Pancreas (tissue), 10 donors: ENCODE measurements at regions not wholly inside any gene's neighbourhood (a gene's known extent, or its start where the extent isn't known, plus 50 kb on each side); places are given as distances from the start of the nearest gene placed in this dataset.

Experiments used
- ATAC-seq, 4 donors: fragments of 200-7000 bp; cut with Tn5 transposase; one replicate each; pipeline versions ENCODE4 v1.8.0 to v1.9.1; 2020; ENCODE audit warnings: mild to moderate bottlenecking in 4 of 4, moderate library complexity in 4 of 4
- DNase-seq, 6 donors: peaks; one replicate each; pipeline ENCODE4 v3.0.0-alpha.2; 2020
- FAIRE-seq: peaks from 2 replicates; lab custom pipeline; 2012; peaks lifted over from hg19 to GRCh38; lab: Jason Lieb, UNC
- H3K27ac ChIP-seq, 4 donors: fragments of 200-600 bp; sonication (generic); 1 replicate in 3 of 4; 2 replicates in 1 of 4; pipeline versions ENCODE4 v1.5.0 to v1.8.0; 2020
- H3K27me3 ChIP-seq, 4 donors: fragments of 200-600 bp; one replicate each; pipeline ENCODE4 v1.8.0; 2021
- H3K36me3 ChIP-seq, 3 donors: fragments of 200-600 bp; sonication (generic) in 1 of 3; one replicate each; pipeline versions ENCODE4 v1.5.0 to v1.8.0; 2020 to 2021
- H3K4me1 ChIP-seq, 3 donors: fragments of 200-600 bp; one replicate each; pipeline ENCODE4 v1.8.0; 2021
- H3K4me3 ChIP-seq, 4 donors: fragments of 200-600 bp; sonication (generic) in 2 of 4; one replicate each; pipeline versions ENCODE4 v1.5.0 to v1.8.0; 2020 to 2021
- H3K9me3 ChIP-seq, 4 donors: fragments of 200-600 bp; one replicate each; pipeline ENCODE4 v1.8.0; 2021
- WGBS, 2 donors: extraction: QIAGEN DNeasy Blood & Tissue Kit; methylation state at CpG; one replicate each; pipeline ENCODE4 v1.1.7; 2013; 5-methylcytosine and 5-hydroxymethylcytosine counted together
- intact Hi-C, 3 donors: fragments of 100-400 bp; cut with DNase I; formaldehyde crosslinking; loops; one replicate each; pipeline versions ENCODE4 v1.11.1 to v1.14.2; 2022
- TF ChIP-seq, protein P1 (sequence below), 4 donors: fragments of 200-600 bp; sonication (generic) in 3 of 4; IDR thresholded peaks; one replicate each; pipeline versions ENCODE4 v1.5.0 to v1.8.0; 2021; ENCODE audit warnings: antibody characterized with exemption in 4 of 4
- donor health status: healthy with polysubstance abuse.
- donor health status: DM: no; HTN: no; CAD: no; lungs with moderate emphysema.
- donor health status: DM: no; HTN: no; CAD: no.
- donor health status: control.
- donor health status: control.
- donor health status: Bipolar disorder and iron deficiency.
- donor health status: DM: yes; HTN: yes; CAD: no.
- donor health status: DM: no; HTN: no; CAD: no.
- donor health status: DM: no; HTN: no; CAD: no.
- donor health status: DM: yes; HTN: yes; CAD: no.

DNA sequence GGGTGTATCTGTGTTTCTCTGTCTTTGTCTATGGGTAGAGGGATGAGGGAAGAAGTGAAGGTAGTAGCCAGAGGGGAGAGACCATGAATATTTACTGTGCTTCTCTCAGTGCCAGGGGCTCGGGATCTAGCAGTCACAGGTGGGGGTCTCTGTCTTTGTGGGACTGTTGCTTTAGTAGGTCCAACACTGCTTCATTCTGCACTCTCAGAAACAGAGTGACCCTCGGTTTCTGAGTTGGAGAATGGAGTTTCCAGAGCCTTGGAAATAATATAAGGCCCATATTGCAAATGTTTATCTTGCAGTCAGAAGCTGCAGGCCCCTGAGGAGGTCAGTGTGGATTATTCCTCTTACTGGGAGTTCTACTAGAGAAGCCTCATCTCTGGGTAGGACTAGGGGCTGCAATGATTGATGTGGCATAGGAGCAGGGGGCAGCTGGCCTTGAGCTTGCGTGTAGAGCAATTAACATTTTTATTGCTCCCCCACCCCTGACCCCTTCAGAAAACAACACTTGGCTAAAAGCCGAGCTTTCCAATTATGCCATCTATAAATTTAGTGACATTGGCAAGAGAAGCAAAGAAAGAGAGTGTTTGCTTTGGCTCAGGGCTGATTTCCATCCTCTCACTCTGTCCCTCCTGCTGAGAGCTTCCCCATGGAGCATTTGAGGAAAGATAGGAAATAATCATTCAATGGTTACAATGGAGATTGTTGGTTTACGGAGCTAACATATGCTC, 55.0 kb upstream of the TRPC7 start:
- TF ChIP-seq, protein P1, sequence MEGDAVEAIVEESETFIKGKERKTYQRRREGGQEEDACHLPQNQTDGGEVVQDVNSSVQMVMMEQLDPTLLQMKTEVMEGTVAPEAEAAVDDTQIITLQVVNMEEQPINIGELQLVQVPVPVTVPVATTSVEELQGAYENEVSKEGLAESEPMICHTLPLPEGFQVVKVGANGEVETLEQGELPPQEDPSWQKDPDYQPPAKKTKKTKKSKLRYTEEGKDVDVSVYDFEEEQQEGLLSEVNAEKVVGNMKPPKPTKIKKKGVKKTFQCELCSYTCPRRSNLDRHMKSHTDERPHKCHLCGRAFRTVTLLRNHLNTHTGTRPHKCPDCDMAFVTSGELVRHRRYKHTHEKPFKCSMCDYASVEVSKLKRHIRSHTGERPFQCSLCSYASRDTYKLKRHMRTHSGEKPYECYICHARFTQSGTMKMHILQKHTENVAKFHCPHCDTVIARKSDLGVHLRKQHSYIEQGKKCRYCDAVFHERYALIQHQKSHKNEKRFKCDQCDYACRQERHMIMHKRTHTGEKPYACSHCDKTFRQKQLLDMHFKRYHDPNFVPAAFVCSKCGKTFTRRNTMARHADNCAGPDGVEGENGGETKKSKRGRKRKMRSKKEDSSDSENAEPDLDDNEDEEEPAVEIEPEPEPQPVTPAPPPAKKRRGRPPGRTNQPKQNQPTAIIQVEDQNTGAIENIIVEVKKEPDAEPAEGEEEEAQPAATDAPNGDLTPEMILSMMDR (IDR thresholded peaks at IDR 0.05): no peak
- 34 to 42% methylated on average over 5 of the region's 5 CpGs for WGBS, 2 donors
- intact Hi-C loops: loop anchor here in 2 of 3 donors (10.0 kb wide), 1 partner anchor 176 kb away; no protein-coding TSS in a partner anchor
- FAIRE-seq (no peak), ATAC-seq (no peak), DNase-seq (no peak)
- Histone ChIP-seq H3K4me1 (no peaks in the 10 kb centered on the region), H3K4me3 (no peak overlapping the region), H3K36me3 (no peaks in the 10 kb centered on the region), H3K9me3 (no peaks in the 10 kb centered on the region), H3K27ac (no peak overlapping the region), H3K27me3 (no peaks in the 10 kb centered on the region)

DNA sequence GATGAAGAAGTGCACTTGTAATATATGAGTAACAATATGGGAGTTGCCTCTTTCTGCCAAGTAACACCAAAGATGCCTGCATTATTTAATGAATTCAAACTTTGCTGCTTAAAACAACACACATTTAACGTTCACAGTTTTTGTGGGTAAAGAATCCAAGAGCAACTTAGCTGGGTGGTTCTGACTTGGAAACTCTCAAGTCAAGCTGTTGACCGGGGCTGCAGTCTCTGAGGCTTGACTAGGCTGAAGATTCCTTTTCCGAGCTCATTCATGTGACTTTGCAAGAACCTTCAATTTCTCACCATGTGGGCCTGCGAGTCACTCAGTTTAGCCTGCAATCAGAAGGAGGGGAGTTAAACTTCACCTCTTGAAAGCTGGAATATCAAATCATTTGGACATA, 53.0 kb upstream of the TRPC7 start:
- DNase-seq: no peak
- H3K4me1 ChIP-seq: no peaks in the 10 kb centered on the region
- TF ChIP-seq, protein P1 (IDR thresholded peaks at IDR 0.05): no peak
- H3K27ac ChIP-seq: no peak overlapping the region
- H3K9me3 ChIP-seq: no peaks in the 10 kb centered on the region
- no peaks in the 10 kb centered on the region for H3K36me3 ChIP-seq
- ATAC-seq: no peak
- H3K27me3 ChIP-seq: no peaks in the 10 kb centered on the region
- no peak overlapping the region for H3K4me3 ChIP-seq
- 74 to 80% methylated on average over 4 of the region's 4 CpGs for WGBS, 2 donors
- no peak for FAIRE-seq
- intact Hi-C loops: no loop called here
